DMS79 treated with DMSO at 0.1 percent for 48 hours (cell line): ENCODE measurements at regions not wholly inside any gene's neighbourhood (a gene's known extent, or its start where the extent isn't known, plus 50 kb on each side); places are given as distances from the start of the nearest gene placed in this dataset.
A peak's percentile ranks its signal among the peaks of the same experiment; 100 is the strongest.
"Not testable (repeated sequence)": the region's sequence is repeated elsewhere in the genome, so short reads cannot be mapped to it uniquely, and the experiment has no call there.

Experiments
- DNase-seq: peaks from one replicate; lab custom pipeline; 2025; lab: John Stamatoyannopoulos, UW

GRCh38 chr14:51444353-51445000, 204.4 kb downstream of the TMX1 start:
- DNase-seq: no peak

DNA sequence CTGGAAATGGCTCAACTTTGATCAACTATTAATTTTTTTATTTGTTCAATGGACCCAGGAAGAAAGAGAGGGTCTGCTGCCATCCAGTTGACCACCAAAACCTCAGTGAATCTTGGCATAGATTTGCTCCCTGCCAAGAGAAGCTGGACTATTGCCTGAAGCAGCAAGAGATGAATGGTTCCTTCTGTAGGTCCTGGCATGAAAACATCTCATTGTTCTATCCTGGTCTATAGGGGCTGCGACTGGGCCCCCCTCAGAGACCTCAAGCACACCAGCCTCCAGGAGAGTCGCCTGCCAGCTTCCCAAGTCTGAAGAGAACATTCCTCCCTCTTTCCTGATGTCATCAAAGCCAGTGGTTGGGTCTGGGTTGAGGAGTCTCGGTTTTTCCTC, 204.9 kb downstream of the TMX1 start:
- no peak for DNase-seq

GRCh38 chr14:51446771-51447170, 204.9 kb upstream of the FRMD6 start:
- no peak for DNase-seq

GRCh38 chr14:51447411-51447810, 204.3 kb upstream of the FRMD6 start:
- DNase-seq: no peak

- DNase-seq: peak; percentile 82
Measured at GRCh38 chr14:51448831-51449670, 202.7 kb upstream of the FRMD6 start.

- DNase-seq: peak; percentile 31
Measured at GRCh38 chr14:51449681-51450080, 202.0 kb upstream of the FRMD6 start.

- no peak for DNase-seq
Measured at GRCh38 chr14:51451561-51451960, 200.1 kb upstream of the FRMD6 start.

DNA sequence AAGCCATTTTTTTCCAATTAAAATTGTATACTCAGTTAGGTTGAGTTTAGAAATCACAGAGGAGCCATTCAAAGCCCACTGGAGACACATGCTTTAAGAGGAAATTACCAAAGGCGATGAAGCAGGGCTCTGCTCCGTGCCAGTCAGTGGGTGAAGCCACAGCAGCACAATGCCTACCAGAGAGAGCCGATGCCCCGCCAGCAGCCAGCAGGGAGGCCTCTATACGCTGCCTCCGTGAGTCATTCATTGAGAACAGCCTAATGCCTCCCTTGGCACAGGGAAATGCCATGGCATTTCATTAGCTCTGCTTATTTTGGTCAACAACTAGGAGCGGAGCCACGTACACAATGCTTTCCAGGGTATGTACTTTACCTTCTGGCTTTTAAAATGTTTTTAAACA, 197.8 kb upstream of the FRMD6 start:
- DNase-seq: peak; percentile 33

DNA sequence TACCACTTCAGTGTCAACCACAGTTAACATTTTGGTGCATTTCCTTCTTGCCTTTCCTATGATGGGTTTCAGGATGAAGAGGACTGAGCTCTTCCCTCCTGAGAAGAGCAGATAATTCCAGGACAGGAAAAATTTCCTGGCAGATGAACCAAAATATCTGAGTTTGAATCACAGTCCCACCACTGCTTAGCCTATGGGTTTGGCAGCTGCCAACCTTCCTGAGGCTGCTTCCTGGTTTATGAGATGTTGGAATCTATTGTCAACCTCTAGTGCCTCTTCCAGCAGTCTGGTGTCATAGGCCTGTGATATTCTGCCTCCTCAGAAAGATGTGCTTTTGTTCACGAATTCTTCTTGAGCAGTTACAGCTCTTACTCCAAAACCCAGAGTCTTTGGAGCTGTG, 197.4 kb upstream of the FRMD6 start:
- no peak for DNase-seq

- no peak for DNase-seq
Measured at GRCh38 chr14:51455041-51455835, 196.5 kb upstream of the FRMD6 start.

DNA sequence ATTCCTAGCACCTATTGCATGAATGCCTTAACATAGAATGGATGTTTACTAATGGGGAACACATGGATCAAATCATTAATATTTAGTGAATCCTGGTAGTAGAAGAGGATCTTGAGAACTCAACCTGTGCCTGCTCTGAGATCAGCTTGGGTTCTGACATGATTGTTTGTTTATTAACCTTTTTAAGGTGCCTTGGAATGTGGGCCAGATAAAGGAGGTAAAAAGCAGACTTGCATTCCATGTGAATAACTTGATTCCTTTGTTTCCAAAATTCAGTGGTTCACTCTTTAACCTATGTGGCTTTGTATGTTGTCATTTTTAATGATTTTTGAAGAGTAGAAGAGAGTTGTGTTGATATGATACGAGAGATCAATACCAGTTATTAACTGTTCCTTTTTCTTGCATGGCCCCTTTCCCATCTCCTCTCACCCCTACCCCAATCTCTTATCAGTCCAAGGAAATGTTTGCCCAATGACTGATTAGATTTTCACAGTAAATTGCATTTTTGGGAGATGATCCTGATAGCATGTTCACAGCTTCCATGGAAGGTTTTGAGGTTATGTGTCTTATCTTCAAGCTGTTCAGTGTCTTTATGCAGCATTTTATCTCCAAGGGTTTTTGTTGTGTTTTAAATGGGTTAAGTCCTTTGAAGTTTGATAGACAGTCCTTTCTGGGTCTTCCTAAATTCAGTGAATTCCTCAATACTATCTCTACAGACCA, 193.7 kb upstream of the FRMD6 start:
- no peak for DNase-seq

GRCh38 chr14:51458563-51458955, 193.2 kb upstream of the FRMD6 start:
- no peak for DNase-seq

GRCh38 chr14:51460011-51460410, 191.7 kb upstream of the FRMD6 start:
- no peak for DNase-seq

- no peak for DNase-seq
Measured at GRCh38 chr14:51462182-51462581, 189.5 kb upstream of the FRMD6 start.

GRCh38 chr14:51462706-51463105, 189.0 kb upstream of the FRMD6 start:
- no peak for DNase-seq

DNA sequence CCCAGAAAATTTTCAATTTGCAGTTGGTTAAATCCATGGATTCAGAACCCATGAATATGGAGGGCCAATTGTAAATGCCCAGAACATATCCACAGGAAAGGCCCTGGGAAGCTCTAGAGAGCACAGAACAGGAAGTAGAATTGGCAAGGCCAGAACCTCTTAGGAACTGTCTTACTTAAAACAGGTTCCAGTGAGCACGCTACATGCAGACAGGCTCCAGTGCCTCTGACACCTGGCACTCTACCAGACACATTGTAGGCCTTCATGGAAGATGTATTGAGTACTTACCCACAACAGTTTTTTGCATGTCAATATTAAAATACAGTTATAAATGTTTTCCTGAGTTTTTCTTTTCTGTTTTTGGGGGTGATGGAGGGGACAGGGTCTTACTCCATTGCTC, 188.2 kb upstream of the FRMD6 start:
- peak; percentile 36 for DNase-seq

GRCh38 chr14:51464411-51464810, 187.3 kb upstream of the FRMD6 start:
- DNase-seq: no peak

- no peak for DNase-seq
Measured at GRCh38 chr14:51465486-51465885, 186.2 kb upstream of the FRMD6 start.

- DNase-seq: not testable (repeated sequence)
Measured at GRCh38 chr14:51467392-51467791, 184.3 kb upstream of the FRMD6 start.

- no peak for DNase-seq
Measured at GRCh38 chr14:51468523-51468922, 183.2 kb upstream of the FRMD6 start.

DNA sequence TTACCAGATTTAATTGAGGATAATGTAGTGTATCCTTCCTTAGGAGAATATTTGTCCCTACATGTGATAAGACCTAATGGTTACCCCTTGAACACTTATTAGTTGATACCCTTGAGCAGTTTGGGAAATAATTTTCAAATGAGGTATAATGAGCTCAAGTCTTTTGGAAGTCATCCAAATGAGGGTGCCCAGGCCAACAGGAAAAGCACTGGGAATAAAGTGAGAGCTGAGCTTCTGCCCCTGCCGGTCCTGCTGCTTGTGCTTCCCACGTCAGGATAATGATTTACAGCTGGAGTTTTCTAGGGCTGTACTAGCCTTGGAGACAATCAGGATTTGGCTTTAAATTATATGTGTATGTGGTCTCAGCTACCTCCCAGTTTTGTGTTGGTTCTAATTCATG, 178.8 kb upstream of the FRMD6 start:
- DNase-seq: peak; percentile 91

GRCh38 chr14:51473351-51473750, 178.4 kb upstream of the FRMD6 start:
- DNase-seq: no peak
